ENCODE measurements at regions not wholly inside any gene's neighbourhood (a gene's known extent, or its start where the extent isn't known, plus 50 kb on each side); places are given as distances from the start of the nearest gene placed in this dataset.

GRCh38 chr4:108322497-108322896 is 153.8 kb upstream of the LEF1 start:
- no TSS peak for BruUV-seq (replicated peaks)
- no peak overlapping the region for H3K4me2 ChIP-seq (ENCODE audit: low read depth, low read length)
- H2AFZ ChIP-seq (ENCODE audit: low read length), result no peak overlapping the region
- no peaks in the 10 kb centered on the region for H3K79me2 ChIP-seq (ENCODE audit: insufficient read depth, low read length)
- CTCF ChIA-PET (ENCODE audit: low intra/inter-chr PET ratio, low total read pairs), result no interaction called here
- FAIRE-seq (no peak), DNase-seq (ENCODE audit: low spot score) (no peak), ATAC-seq (no peak)
- no peaks in the 10 kb centered on the region for H3K36me3 ChIP-seq (replicated peaks in 1 of 2; ENCODE audit: control insufficient read depth in 1 of 2, insufficient read depth in 2 of 2, low read length in 2 of 2)
- H3K9me3 ChIP-seq (ENCODE audit: low read length), result no peaks in the 10 kb centered on the region
- POLR2A ChIA-PET, result no interaction called here
- H4K20me1 ChIP-seq (ENCODE audit: insufficient read depth, low read length), result no peaks in the 10 kb centered on the region
- H3K9ac ChIP-seq (ENCODE audit: insufficient read depth, low read depth, low read length), result no peak overlapping the region
- intact Hi-C loops (cut with micrococcal nuclease; ENCODE audit: unreplicated experiment), result no loop called here
- no peaks in the 10 kb centered on the region for H3K4me1 ChIP-seq (ENCODE audit: insufficient read depth, low read length)
- WGBS (ENCODE audit: low lambda C conversion rate), result 21% methylated on average over 4 of the region's 4 CpGs
- no peak overlapping the region for H3K4me3 ChIP-seq (replicated peaks in 1 of 3; ENCODE audit: insufficient read depth in 1 of 3, low read depth in 2 of 3, low read length in 3 of 3)
- in situ Hi-C loops (cut with HindIII; ENCODE audit: extremely low pct_ligation_motif_present, low pct_unique_long_range_greater_than_20kb), result no loop called here
- no peaks in the 10 kb centered on the region for H3K27me3 ChIP-seq (ENCODE audit: control insufficient read depth in 1 of 2, insufficient read depth in 2 of 2, low read length in 2 of 2)
- no peak overlapping the region for H3K27ac ChIP-seq (ENCODE audit: extremely low read length, insufficient read depth, low read length)
- TF ChIP-seq TAF15 (IDR thresholded peaks at IDR 0.05; ENCODE audit: low read depth, low read length, poor library complexity, severe bottlenecking) (no peak), ISL2 (CRISPR knock-in tag; IDR thresholded peaks at IDR 0.05) (no peak), ZFP37 (CRISPR knock-in tag; IDR thresholded peaks at IDR 0.05; ENCODE audit: borderline replicate concordance) (no peak), KDM2A (CRISPR knock-in tag; IDR thresholded peaks at IDR 0.05; ENCODE audit: borderline replicate concordance, low read depth) (no peak), SIN3A (IDR thresholded peaks at IDR 0.05; ENCODE audit: borderline replicate concordance, low read depth, low read length) (no peak), EEA1 (CRISPR knock-in tag; IDR thresholded peaks at IDR 0.05; ENCODE audit: borderline replicate concordance) (no peak), DMAP1 (CRISPR knock-in tag; IDR thresholded peaks at IDR 0.05) (no peak), NFATC3 (CRISPR knock-in tag; IDR thresholded peaks at IDR 0.05) (no peak), ZNF562 (CRISPR knock-in tag; IDR thresholded peaks at IDR 0.05; ENCODE audit: borderline replicate concordance) (no peak), ZNF891 (CRISPR knock-in tag; IDR thresholded peaks at IDR 0.05) (no peak), NCOR1 (IDR thresholded peaks at IDR 0.05; ENCODE audit: borderline replicate concordance, low read length) (no peak), ZNF101 (CRISPR knock-in tag; IDR thresholded peaks at IDR 0.05; ENCODE audit: borderline replicate concordance, low read depth) (no peak), SNAPC2 (CRISPR knock-in tag; IDR thresholded peaks at IDR 0.05) (no peak), HHEX (CRISPR knock-in tag; IDR thresholded peaks at IDR 0.05) (no peak), SCMH1 (CRISPR knock-in tag; IDR thresholded peaks at IDR 0.05; ENCODE audit: borderline replicate concordance) (no peak), LCORL (IDR thresholded peaks at IDR 0.05) (no peak), LCORL (CRISPR knock-in tag; IDR thresholded peaks at IDR 0.05) (no peak), KAT8 (CRISPR knock-in tag; IDR thresholded peaks at IDR 0.05) (no peak)
- TF ChIP-seq, protein P1, sequence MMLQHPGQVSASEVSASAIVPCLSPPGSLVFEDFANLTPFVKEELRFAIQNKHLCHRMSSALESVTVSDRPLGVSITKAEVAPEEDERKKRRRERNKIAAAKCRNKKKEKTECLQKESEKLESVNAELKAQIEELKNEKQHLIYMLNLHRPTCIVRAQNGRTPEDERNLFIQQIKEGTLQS (CRISPR knock-in tag; IDR thresholded peaks at IDR 0.05), result no peak
- TF ChIP-seq, protein P2, sequence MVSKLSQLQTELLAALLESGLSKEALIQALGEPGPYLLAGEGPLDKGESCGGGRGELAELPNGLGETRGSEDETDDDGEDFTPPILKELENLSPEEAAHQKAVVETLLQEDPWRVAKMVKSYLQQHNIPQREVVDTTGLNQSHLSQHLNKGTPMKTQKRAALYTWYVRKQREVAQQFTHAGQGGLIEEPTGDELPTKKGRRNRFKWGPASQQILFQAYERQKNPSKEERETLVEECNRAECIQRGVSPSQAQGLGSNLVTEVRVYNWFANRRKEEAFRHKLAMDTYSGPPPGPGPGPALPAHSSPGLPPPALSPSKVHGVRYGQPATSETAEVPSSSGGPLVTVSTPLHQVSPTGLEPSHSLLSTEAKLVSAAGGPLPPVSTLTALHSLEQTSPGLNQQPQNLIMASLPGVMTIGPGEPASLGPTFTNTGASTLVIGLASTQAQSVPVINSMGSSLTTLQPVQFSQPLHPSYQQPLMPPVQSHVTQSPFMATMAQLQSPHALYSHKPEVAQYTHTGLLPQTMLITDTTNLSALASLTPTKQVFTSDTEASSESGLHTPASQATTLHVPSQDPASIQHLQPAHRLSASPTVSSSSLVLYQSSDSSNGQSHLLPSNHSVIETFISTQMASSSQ (IDR thresholded peaks at IDR 0.05; ENCODE audit: low read depth), result no peak
- TF ChIP-seq, protein P2 (CRISPR knock-in tag; IDR thresholded peaks at IDR 0.05; ENCODE audit: borderline replicate concordance), result no peak
